B cell (primary cell): ENCODE measurements at regions not wholly inside any gene's neighbourhood (a gene's known extent, or its start where the extent isn't known, plus 50 kb on each side); places are given as distances from the start of the nearest gene placed in this dataset.

ENCODE experiments used
- ATAC-seq: fragments of 200-7000 bp; cut with Tn5 transposase; one replicate; pipeline ENCODE4 v1.10.0; 2021; ENCODE audit warnings: low read depth, mild to moderate bottlenecking, moderate number of reproducible peaks, moderate library complexity
- CTCF ChIA-PET: fragments of 350-600 bp; sonication (Branson Sonifier 250); formaldehyde crosslinking; loops from one replicate; lab custom pipeline; 2021; ENCODE audit warnings: antibody characterized with exemption, inconsistent platforms; lab: Charles Lee
- POLR2A ChIA-PET: fragments of 350-600 bp; sonication (Branson Sonifier 250); formaldehyde crosslinking; loops from one replicate; lab custom pipeline; 2021; ENCODE audit warnings: antibody characterized with exemption; lab: Charles Lee
- DNase-seq: peaks from one replicate; pipeline ENCODE4 v3.0.0; 2013
- H2AFZ ChIP-seq: 2 replicates; pipeline ENCODE4 v1.6.1; 2012; ENCODE audit warnings: mild to moderate bottlenecking, low read depth, low read length; ENCODE audit not compliant: insufficient read depth, poor library complexity, severe bottlenecking
- H3K27ac ChIP-seq, 2 donors: 1 replicate in 1 of 2; 2 replicates in 1 of 2; pipeline ENCODE4 v1.5.1; 2012 to 2013; ENCODE audit warnings: low read length in 2 of 2, mild to moderate bottlenecking in 2 of 2, moderate library complexity in 1 of 2
- H3K27me3 ChIP-seq, 4 experiments: fragments of 200-600 bp in 1 of 4; sonication (generic) in 1 of 4; replicated peaks in 1 of 4; 1 replicate in 2 of 4; 2 replicates in 2 of 4; pipeline versions ENCODE4 v1.6.1 to v1.7.0; 2013 to 2016; ENCODE audit warnings: low read length in 3 of 4, mild to moderate bottlenecking in 2 of 4, mixed read lengths in 1 of 4, moderate library complexity in 1 of 4; ENCODE audit not compliant: insufficient read depth in 4 of 4, control insufficient read depth in 3 of 4; ENCODE audit errors: control extremely low read depth in 1 of 4
- H3K36me3 ChIP-seq, 2 experiments: replicated peaks in 1 of 2; 1 replicate in 1 of 2; 2 replicates in 1 of 2; pipeline versions ENCODE4 v1.6.1 to v1.7.1; 2013; ENCODE audit warnings: low read length in 1 of 2; ENCODE audit not compliant: insufficient read depth in 2 of 2, control insufficient read depth in 1 of 2; ENCODE audit errors: control extremely low read depth in 1 of 2, extremely low read depth in 1 of 2
- H3K4me1 ChIP-seq, 2 donors: fragments of 200-600 bp in 1 of 2; sonication (generic) in 1 of 2; 1 replicate in 1 of 2; 2 replicates in 1 of 2; pipeline versions ENCODE4 v1.5.1 to v1.6.1; 2013 to 2017; ENCODE audit warnings: low read length in 2 of 2; ENCODE audit not compliant: control insufficient read depth in 2 of 2, insufficient read depth in 2 of 2
- H3K4me2 ChIP-seq: replicated peaks from 2 replicates; pipeline ENCODE3; 2012; ENCODE audit warnings: mild to moderate bottlenecking, low read depth, low read length; ENCODE audit not compliant: poor library complexity, severe bottlenecking
- H3K4me3 ChIP-seq, 5 experiments: fragments of 200-600 bp in 1 of 5; sonication (generic) in 1 of 5; 1 replicate in 3 of 5; 2 replicates in 2 of 5; pipeline versions ENCODE4 v1.5.1 to v1.7.0; 2011 to 2016; ENCODE audit warnings: low read length in 4 of 5, mild to moderate bottlenecking in 4 of 5, low read depth in 2 of 5, control low read depth in 1 of 5, moderate library complexity in 1 of 5; ENCODE audit not compliant: insufficient read depth in 1 of 5; ENCODE audit errors: control extremely low read depth in 1 of 5, extremely low read depth in 1 of 5
- H3K79me2 ChIP-seq: fragments of 200-600 bp; sonication (generic); one replicate; pipeline ENCODE4 v1.6.0; 2016; ENCODE audit warnings: low read length; ENCODE audit not compliant: control insufficient read depth, insufficient read depth
- H3K9ac ChIP-seq: fragments of 200-600 bp; sonication (generic); 2 replicates; pipeline ENCODE4 v1.6.1; 2017; ENCODE audit warnings: mild to moderate bottlenecking, low read length, moderate library complexity
- H3K9me3 ChIP-seq, 3 donors: one replicate each; pipeline versions ENCODE4 v1.6.1 to v1.7.1; 2013; ENCODE audit warnings: low read length in 2 of 3; ENCODE audit not compliant: control insufficient read depth in 2 of 3, insufficient read depth in 1 of 3; ENCODE audit errors: control extremely low read depth in 1 of 3
- H4K20me1 ChIP-seq: 2 replicates; pipeline ENCODE4 v1.6.0; 2012; ENCODE audit warnings: mild to moderate bottlenecking, low read length; ENCODE audit not compliant: insufficient read depth, control insufficient read depth, poor library complexity, severe bottlenecking
- H3K27ac Mint-ChIP-seq: one replicate; pipeline ENCODE4 v1.8.0; 2021; ENCODE audit warnings: mixed read lengths
- H3K27me3 Mint-ChIP-seq: one replicate; pipeline ENCODE4 v1.8.0; 2021; ENCODE audit warnings: mixed read lengths
- H3K4me1 Mint-ChIP-seq: one replicate; pipeline ENCODE4 v1.8.0; 2021; ENCODE audit warnings: mixed read lengths
- H3K4me3 Mint-ChIP-seq: one replicate; pipeline ENCODE4 v1.8.0; 2021; ENCODE audit warnings: mixed read lengths
- H3K9me3 Mint-ChIP-seq: one replicate; pipeline ENCODE4 v1.8.0; 2022; ENCODE audit warnings: mixed read lengths; ENCODE audit not compliant: insufficient read depth
- EZH2 ChIP-seq: IDR thresholded peaks from 2 replicates; pipeline ENCODE4 v1.6.1; 2012; ENCODE audit warnings: borderline replicate concordance, low read depth, mild to moderate bottlenecking, moderate library complexity, low read length; ENCODE audit not compliant: insufficient read depth, poor library complexity, severe bottlenecking
- WGBS: methylation state at CpG from one replicate; pipeline ENCODE4 v1.1.5; 2013; ENCODE audit warnings: missing lambda C conversion rate; ENCODE audit not compliant: insufficient coverage; 5-methylcytosine and 5-hydroxymethylcytosine counted together
- intact Hi-C: fragments of 100-400 bp; cut with micrococcal nuclease; formaldehyde crosslinking; loops from one replicate; pipeline ENCODE4 v1.10.0; 2022
- TF ChIP-seq, protein P1 (sequence below): fragments of 200-600 bp; IDR thresholded peaks from one replicate; pipeline ENCODE4 v1.8.0; 2022; ENCODE audit warnings: antibody characterized with exemption, mild to moderate bottlenecking

DNA sequence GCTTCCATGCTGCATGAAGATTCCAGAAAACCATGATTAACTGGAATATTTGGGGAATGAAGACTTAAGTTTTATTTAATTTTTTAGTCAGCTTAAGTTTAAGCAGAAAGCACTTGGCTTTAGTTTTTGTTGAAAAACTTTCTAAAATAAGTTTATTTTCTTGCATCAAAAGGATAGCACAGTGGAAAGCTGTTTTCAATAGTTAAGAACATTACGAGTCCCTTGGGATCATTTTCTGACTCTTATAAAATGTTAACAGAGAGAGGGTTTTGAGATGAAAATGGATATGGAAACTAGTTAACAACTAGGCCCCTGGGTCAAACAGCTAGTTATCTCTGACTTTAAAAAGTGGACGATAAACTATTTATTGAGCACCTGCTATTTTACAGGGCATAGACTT, 181.9 kb upstream of the SLC38A2 start:
- Histone ChIP-seq H3K27ac (no peak overlapping the region), H2AFZ (no peak overlapping the region), H3K4me3 (no peak overlapping the region), H3K27me3 (no peaks in the 10 kb centered on the region), H3K4me1 (no peaks in the 10 kb centered on the region), H3K79me2 (no peaks in the 10 kb centered on the region), H3K9me3 (no peaks in the 10 kb centered on the region), H4K20me1 (no peaks in the 10 kb centered on the region), H3K9ac (no peak overlapping the region), H3K4me2 (no peak overlapping the region), H3K36me3 (peaks cover 0 to 1% of the 10 kb centered on the region in 2 experiments)
- Mint-ChIP-seq H3K27me3 (no peaks in the 10 kb centered on the region), H3K4me3 (no peak overlapping the region), H3K9me3 (no peaks in the 10 kb centered on the region), H3K4me1 (no peaks in the 10 kb centered on the region), H3K27ac (no peak overlapping the region)
- ATAC-seq = no peak
- ChIA-PET CTCF (no interaction called here), POLR2A (no interaction called here)
- TF ChIP-seq, protein P1, sequence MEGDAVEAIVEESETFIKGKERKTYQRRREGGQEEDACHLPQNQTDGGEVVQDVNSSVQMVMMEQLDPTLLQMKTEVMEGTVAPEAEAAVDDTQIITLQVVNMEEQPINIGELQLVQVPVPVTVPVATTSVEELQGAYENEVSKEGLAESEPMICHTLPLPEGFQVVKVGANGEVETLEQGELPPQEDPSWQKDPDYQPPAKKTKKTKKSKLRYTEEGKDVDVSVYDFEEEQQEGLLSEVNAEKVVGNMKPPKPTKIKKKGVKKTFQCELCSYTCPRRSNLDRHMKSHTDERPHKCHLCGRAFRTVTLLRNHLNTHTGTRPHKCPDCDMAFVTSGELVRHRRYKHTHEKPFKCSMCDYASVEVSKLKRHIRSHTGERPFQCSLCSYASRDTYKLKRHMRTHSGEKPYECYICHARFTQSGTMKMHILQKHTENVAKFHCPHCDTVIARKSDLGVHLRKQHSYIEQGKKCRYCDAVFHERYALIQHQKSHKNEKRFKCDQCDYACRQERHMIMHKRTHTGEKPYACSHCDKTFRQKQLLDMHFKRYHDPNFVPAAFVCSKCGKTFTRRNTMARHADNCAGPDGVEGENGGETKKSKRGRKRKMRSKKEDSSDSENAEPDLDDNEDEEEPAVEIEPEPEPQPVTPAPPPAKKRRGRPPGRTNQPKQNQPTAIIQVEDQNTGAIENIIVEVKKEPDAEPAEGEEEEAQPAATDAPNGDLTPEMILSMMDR = no peak
- no peak for TF ChIP-seq EZH2
- no peak for DNase-seq
- intact Hi-C loops = loop anchor here (10.0 kb wide), 1 partner anchor 50 kb away; no protein-coding TSS in a partner anchor
- no CpG with 5 or more reads among the region's 2 CpGs for WGBS

GRCh38 chr12:46553911-46554310, 181.3 kb upstream of the SLC38A2 start:
- CTCF ChIA-PET = no interaction called here
- DNase-seq = no peak

More at GRCh38 chr12:46553911-46554310, 181.3 kb upstream of the SLC38A2 start:
- no peak overlapping the region for H3K4me3 ChIP-seq
- Mint-ChIP-seq H3K4me3 (no peak overlapping the region), H3K27me3 (no peaks in the 10 kb centered on the region), H3K4me1 (no peaks in the 10 kb centered on the region), H3K9me3 (no peaks in the 10 kb centered on the region), H3K27ac (no peak overlapping the region)
- H3K9ac ChIP-seq = no peak overlapping the region
- H3K27ac ChIP-seq = no peak overlapping the region
- no peaks in the 10 kb centered on the region for H3K79me2 ChIP-seq
- no peaks in the 10 kb centered on the region for H4K20me1 ChIP-seq
- TF ChIP-seq EZH2 = no peak
- TF ChIP-seq, protein P1 = no peak
- no peaks in the 10 kb centered on the region for H3K9me3 ChIP-seq
- POLR2A ChIA-PET = no interaction called here
- peaks cover 0 to 1% of the 10 kb centered on the region in 2 experiments for H3K36me3 ChIP-seq
- H2AFZ ChIP-seq = no peak overlapping the region
- no peak overlapping the region for H3K4me2 ChIP-seq
- intact Hi-C loops = loop anchor here (10.0 kb wide), 1 partner anchor 49 kb away; no protein-coding TSS in a partner anchor
- no peaks in the 10 kb centered on the region for H3K4me1 ChIP-seq
- no CpG with 5 or more reads among the region's 1 CpG for WGBS
- ATAC-seq = no peak
- no peaks in the 10 kb centered on the region for H3K27me3 ChIP-seq
